Femur (tissue), 1 donor: ENCODE measurements at regions not wholly inside any gene's neighbourhood (a gene's known extent, or its start where the extent isn't known, plus 50 kb on each side); places are given as distances from the start of the nearest gene placed in this dataset.
"Not testable (repeated sequence)": the region's sequence is repeated elsewhere in the genome, so short reads cannot be mapped to it uniquely, and the experiment has no call there.

ENCODE experiments used
- DNase-seq: peaks from one replicate; pipeline ENCODE4 v3.0.0-alpha.2; 2017

GRCh38 chr20:12924126-12924525 is 84.6 kb upstream of the SPTLC3 start:
- no peak for DNase-seq

GRCh38 chr20:12925210-12925755 is 83.5 kb upstream of the SPTLC3 start:
- peak; percentile 77 for DNase-seq

GRCh38 chr20:12925863-12926793 is 82.6 kb upstream of the SPTLC3 start:
- no peak for DNase-seq

- DNase-seq: no peak
These were observed 81.3 kb upstream of the SPTLC3 start for GRCh38 chr20:12927489-12927888.

- no peak for DNase-seq
These were observed 80.4 kb upstream of the SPTLC3 start for GRCh38 chr20:12928358-12928754.

GRCh38 chr20:12928755-12929401 is 79.9 kb upstream of the SPTLC3 start:
- DNase-seq: no peak

- no peak for DNase-seq
These were observed 72.8 kb upstream of the SPTLC3 start for GRCh38 chr20:12936020-12936419.

GRCh38 chr20:12936524-12936923 is 72.2 kb upstream of the SPTLC3 start:
- no peak for DNase-seq

GRCh38 chr20:12941025-12941424 is 67.7 kb upstream of the SPTLC3 start:
- DNase-seq: no peak

- DNase-seq: no peak
These were observed 66.6 kb upstream of the SPTLC3 start for GRCh38 chr20:12942123-12942522.

GRCh38 chr20:12946789-12947188 is 62.0 kb upstream of the SPTLC3 start:
- no peak for DNase-seq

- no peak for DNase-seq
These were observed 61.1 kb upstream of the SPTLC3 start for GRCh38 chr20:12947691-12948090.

- no peak for DNase-seq
These were observed 59.3 kb upstream of the SPTLC3 start for GRCh38 chr20:12949429-12949980.

GRCh38 chr20:12954254-12954653 is 54.5 kb upstream of the SPTLC3 start:
- not testable (repeated sequence) for DNase-seq

GRCh38 chr20:12955611-12956010 is 53.2 kb upstream of the SPTLC3 start:
- DNase-seq: no peak

- DNase-seq: no peak
These were observed 52.5 kb upstream of the SPTLC3 start for GRCh38 chr20:12956303-12956702.

GRCh38 chr20:12957968-12958367 is 50.8 kb upstream of the SPTLC3 start:
- DNase-seq: no peak
